ENCODE measurements at regions not wholly inside any gene's neighbourhood (a gene's known extent, or its start where the extent isn't known, plus 50 kb on each side); places are given as distances from the start of the nearest gene placed in this dataset.
A peak's percentile ranks its signal among the peaks of the same experiment; 100 is the strongest.

GRCh38 chr21:38980416-38981313 lies 174.9 kb downstream of the ETS2 start (continued):
- TF ChIP-seq IRF3 (IDR thresholded peaks at IDR 0.05) (no peak), KLF5 (IDR thresholded peaks at IDR 0.05; ENCODE audit: partially characterized antibody) (no peak), ATF7 (IDR thresholded peaks at IDR 0.05; ENCODE audit: low read depth) (no peak)

DNA sequence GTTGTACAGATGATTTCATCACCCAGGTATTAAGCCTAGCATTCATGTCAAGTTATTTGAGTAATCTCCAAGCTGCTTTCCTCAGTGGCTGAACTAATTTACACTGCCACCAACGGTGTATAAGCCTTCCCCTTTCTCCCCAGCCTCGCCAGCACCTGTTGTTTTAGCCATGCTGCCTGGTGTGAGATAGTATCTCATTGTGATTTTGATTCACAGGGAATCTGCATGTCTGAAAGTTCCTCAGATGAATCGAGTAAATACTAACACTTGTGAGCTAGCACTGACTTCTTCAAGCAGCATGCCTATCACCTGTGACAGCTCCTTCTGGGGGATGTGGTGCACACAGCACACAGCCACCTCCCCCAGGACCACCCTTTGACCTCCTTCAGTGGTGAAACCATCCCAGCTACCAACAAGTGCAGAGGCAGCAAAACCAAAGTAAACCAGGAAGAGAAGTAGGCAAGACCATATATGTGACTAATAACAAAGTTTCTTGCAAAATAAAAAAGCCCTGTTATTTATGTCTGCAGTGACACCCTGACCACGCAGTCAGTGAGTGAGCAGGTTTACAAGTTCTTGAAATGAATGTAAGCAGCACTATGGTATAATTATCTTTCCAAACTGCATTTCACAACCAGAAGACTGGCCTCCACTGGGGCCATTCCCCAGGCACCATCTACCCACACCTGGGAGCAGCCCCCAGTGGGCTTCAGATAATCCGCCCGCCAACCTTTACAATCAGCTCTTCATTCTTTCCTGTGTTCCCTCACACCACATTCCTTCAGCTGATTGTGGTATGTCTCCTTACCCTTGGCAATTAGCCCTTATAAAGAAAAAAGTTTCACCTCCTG lies 173.8 kb downstream of the ETS2 start:
- no peaks in the 10 kb centered on the region for H4K20me1 ChIP-seq (ENCODE audit: control insufficient read depth, insufficient read depth)
- ChIA-PET SMC1A (ENCODE audit: uncharacterized antibody, unreplicated experiment) (interaction anchor here (1.0 to 1.5 kb wide), 3 partner anchors 21 to 193 kb away, joined by 3 to 4 read pairs (median 3); no protein-coding TSS in a partner anchor), POLR2A (interaction anchor here (0.6 kb wide), 1 partner anchor 102 kb away, joined by 3 read pairs; no protein-coding TSS in a partner anchor), RAD21 (ENCODE audit: unreplicated experiment) (no interaction called here), CTCF (no interaction called here)
- H3K4me1 ChIP-seq (ENCODE audit: control insufficient read depth, insufficient read depth, low read length): no peaks in the 10 kb centered on the region
- intact Hi-C loops (cut with micrococcal nuclease; ENCODE audit: unreplicated experiment): no loop called here
- H3K9ac ChIP-seq (ENCODE audit: control insufficient read depth, insufficient read depth, low read length): no peak overlapping the region
- H3K36me3 ChIP-seq (ENCODE audit: control insufficient read depth in 2 of 2, insufficient read depth in 2 of 2, low read length in 1 of 2): no peaks in the 10 kb centered on the region
- no TSS peak for BruUV-seq (replicated peaks)
- H3K27me3 ChIP-seq (replicated peaks in 1 of 2; ENCODE audit: control insufficient read depth in 2 of 2, insufficient read depth in 2 of 2, low read length in 1 of 2): no peaks in the 10 kb centered on the region
- no peaks in the 10 kb centered on the region for H3K79me2 ChIP-seq (ENCODE audit: control insufficient read depth, insufficient read depth, low read length)
- H3K27ac ChIP-seq (ENCODE audit: control insufficient read depth, insufficient read depth): no peak overlapping the region
- no peak for DNase-seq (ENCODE audit: low read depth, low spot score)
- no peak overlapping the region for H3K4me2 ChIP-seq (ENCODE audit: control insufficient read depth, insufficient read depth)
- no peak for FAIRE-seq
- no peak overlapping the region for H3K4me3 ChIP-seq
- in situ Hi-C loops (cut with MboI): no loop called here
- H2AFZ ChIP-seq (ENCODE audit: control insufficient read depth, low read depth, low read length): no peak overlapping the region
- no peaks in the 10 kb centered on the region; the same call in 2 of the 3 replicates for H3K9me3 ChIP-seq (replicated peaks; ENCODE audit: control insufficient read depth, insufficient read depth, low read length)
- 22% methylated on average over 6 of the region's 6 CpGs for WGBS (ENCODE audit: insufficient coverage, insufficient replicate concordance, low lambda C conversion rate, missing lambda C conversion rate)
- peak; percentile 82 for ATAC-seq
- 0 out of 2 replicates have a peak, but pooled peaks have one; percentile 11 for TF ChIP-seq BCL11A (IDR thresholded peaks at IDR 0.05; ENCODE audit: low read depth, low read length)
- no peak for TF ChIP-seq ZSCAN29 (IDR thresholded peaks at IDR 0.05)
- no peak for TF ChIP-seq POU2F2 (IDR thresholded peaks at IDR 0.05; ENCODE audit: borderline replicate concordance, low read depth, low read length)
- TF ChIP-seq NRF1 (conservative IDR thresholded peaks at IDR 0.05; ENCODE audit: low read depth, low read length): no peak
- TF ChIP-seq, protein P1, sequence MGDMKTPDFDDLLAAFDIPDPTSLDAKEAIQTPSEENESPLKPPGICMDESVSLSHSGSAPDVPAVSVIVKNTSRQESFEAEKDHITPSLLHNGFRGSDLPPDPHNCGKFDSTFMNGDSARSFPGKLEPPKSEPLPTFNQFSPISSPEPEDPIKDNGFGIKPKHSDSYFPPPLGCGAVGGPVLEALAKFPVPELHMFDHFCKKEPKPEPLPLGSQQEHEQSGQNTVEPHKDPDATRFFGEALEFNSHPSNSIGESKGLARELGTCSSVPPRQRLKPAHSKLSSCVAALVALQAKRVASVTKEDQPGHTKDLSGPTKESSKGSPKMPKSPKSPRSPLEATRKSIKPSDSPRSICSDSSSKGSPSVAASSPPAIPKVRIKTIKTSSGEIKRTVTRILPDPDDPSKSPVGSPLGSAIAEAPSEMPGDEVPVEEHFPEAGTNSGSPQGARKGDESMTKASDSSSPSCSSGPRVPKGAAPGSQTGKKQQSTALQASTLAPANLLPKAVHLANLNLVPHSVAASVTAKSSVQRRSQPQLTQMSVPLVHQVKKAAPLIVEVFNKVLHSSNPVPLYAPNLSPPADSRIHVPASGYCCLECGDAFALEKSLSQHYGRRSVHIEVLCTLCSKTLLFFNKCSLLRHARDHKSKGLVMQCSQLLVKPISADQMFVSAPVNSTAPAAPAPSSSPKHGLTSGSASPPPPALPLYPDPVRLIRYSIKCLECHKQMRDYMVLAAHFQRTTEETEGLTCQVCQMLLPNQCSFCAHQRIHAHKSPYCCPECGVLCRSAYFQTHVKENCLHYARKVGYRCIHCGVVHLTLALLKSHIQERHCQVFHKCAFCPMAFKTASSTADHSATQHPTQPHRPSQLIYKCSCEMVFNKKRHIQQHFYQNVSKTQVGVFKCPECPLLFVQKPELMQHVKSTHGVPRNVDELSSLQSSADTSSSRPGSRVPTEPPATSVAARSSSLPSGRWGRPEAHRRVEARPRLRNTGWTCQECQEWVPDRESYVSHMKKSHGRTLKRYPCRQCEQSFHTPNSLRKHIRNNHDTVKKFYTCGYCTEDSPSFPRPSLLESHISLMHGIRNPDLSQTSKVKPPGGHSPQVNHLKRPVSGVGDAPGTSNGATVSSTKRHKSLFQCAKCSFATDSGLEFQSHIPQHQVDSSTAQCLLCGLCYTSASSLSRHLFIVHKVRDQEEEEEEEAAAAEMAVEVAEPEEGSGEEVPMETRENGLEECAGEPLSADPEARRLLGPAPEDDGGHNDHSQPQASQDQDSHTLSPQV (IDR thresholded peaks at IDR 0.05): no peak
- TF ChIP-seq CHD1 (IDR thresholded peaks at IDR 0.05; ENCODE audit: low read depth, low read length): no peak
- TF ChIP-seq HCFC1 (IDR thresholded peaks at IDR 0.05; ENCODE audit: low read length): no peak
- TF ChIP-seq SP1 (IDR thresholded peaks at IDR 0.05; ENCODE audit: low read depth, low read length): no peak
- no peak for TF ChIP-seq CBX3 (IDR thresholded peaks at IDR 0.05; ENCODE audit: borderline replicate concordance, low read depth)
- TF ChIP-seq, protein P2, sequence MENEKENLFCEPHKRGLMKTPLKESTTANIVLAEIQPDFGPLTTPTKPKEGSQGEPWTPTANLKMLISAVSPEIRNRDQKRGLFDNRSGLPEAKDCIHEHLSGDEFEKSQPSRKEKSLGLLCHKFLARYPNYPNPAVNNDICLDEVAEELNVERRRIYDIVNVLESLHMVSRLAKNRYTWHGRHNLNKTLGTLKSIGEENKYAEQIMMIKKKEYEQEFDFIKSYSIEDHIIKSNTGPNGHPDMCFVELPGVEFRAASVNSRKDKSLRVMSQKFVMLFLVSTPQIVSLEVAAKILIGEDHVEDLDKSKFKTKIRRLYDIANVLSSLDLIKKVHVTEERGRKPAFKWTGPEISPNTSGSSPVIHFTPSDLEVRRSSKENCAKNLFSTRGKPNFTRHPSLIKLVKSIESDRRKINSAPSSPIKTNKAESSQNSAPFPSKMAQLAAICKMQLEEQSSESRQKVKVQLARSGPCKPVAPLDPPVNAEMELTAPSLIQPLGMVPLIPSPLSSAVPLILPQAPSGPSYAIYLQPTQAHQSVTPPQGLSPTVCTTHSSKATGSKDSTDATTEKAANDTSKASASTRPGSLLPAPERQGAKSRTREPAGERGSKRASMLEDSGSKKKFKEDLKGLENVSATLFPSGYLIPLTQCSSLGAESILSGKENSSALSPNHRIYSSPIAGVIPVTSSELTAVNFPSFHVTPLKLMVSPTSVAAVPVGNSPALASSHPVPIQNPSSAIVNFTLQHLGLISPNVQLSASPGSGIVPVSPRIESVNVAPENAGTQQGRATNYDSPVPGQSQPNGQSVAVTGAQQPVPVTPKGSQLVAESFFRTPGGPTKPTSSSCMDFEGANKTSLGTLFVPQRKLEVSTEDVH (IDR thresholded peaks at IDR 0.05; ENCODE audit: low read depth, partially characterized antibody): no peak

Measured in GM12878 (cell line).